Transverse colon (tissue), 3 donors: ENCODE measurements at regions not wholly inside any gene's neighbourhood (a gene's known extent, or its start where the extent isn't known, plus 50 kb on each side); places are given as distances from the start of the nearest gene placed in this dataset.

Experiments used
- EP300 ChIP-seq: sonication (generic); formaldehyde crosslinking; IDR thresholded peaks from one replicate; pipeline ENCODE4 v1.6.1; 2017; ENCODE audit warnings: antibody characterized with exemption, low read depth
- POLR2A ChIP-seq: fragments of 450-650 bp; IDR thresholded peaks from one replicate; pipeline ENCODE4 v1.6.1; 2016; ENCODE audit warnings: antibody characterized with exemption, mild to moderate bottlenecking, moderate library complexity
- TF ChIP-seq, protein P1 (sequence below), 5 experiments: fragments of 200-600 bp in 3 of 5; fragments of 450-650 bp in 2 of 5; sonication (generic) in 3 of 5; IDR thresholded peaks; 1 replicate in 2 of 5; 2 replicates in 3 of 5; pipeline ENCODE4 v1.5.1; 2016 to 2017; ENCODE audit warnings: antibody characterized with exemption in 5 of 5, inconsistent platforms in 3 of 5, mild to moderate bottlenecking in 2 of 5, moderate library complexity in 1 of 5

DNA sequence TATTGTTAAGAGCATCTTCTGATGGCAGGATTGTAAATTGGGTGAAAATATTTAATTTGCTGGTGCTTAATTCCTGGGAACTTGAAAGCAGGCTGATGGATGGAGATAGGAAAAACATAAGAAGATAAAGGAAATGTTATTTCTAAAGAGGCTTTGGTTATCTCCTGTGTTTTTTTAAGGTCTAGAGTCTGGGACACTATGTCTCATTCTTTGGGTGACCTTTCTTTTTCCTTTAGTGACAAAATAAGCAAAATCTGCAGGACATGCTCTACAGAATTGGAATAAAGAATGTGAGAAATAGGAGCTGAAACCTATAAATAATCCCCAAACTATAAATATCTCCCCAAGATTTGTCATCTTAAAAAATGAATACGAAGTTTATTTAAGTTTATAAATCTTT is 241.7 kb downstream of the DSC3 start:
- TF ChIP-seq POLR2A (no peak), EP300 (no peak)
- TF ChIP-seq, protein P1, sequence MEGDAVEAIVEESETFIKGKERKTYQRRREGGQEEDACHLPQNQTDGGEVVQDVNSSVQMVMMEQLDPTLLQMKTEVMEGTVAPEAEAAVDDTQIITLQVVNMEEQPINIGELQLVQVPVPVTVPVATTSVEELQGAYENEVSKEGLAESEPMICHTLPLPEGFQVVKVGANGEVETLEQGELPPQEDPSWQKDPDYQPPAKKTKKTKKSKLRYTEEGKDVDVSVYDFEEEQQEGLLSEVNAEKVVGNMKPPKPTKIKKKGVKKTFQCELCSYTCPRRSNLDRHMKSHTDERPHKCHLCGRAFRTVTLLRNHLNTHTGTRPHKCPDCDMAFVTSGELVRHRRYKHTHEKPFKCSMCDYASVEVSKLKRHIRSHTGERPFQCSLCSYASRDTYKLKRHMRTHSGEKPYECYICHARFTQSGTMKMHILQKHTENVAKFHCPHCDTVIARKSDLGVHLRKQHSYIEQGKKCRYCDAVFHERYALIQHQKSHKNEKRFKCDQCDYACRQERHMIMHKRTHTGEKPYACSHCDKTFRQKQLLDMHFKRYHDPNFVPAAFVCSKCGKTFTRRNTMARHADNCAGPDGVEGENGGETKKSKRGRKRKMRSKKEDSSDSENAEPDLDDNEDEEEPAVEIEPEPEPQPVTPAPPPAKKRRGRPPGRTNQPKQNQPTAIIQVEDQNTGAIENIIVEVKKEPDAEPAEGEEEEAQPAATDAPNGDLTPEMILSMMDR (IDR thresholded peaks at IDR 0.05) = no peak
